ENCODE measurements at regions not wholly inside any gene's neighbourhood (a gene's known extent, or its start where the extent isn't known, plus 50 kb on each side); places are given as distances from the start of the nearest gene placed in this dataset.
A peak's percentile ranks its signal among the peaks of the same experiment; 100 is the strongest.
"Not testable (repeated sequence)": the region's sequence is repeated elsewhere in the genome, so short reads cannot be mapped to it uniquely, and the experiment has no call there.

- Histone ChIP-seq H3K4me1 (ENCODE audit: control extremely low read depth in 1 of 4, control insufficient read depth in 4 of 4, insufficient read depth in 4 of 4, low read length in 3 of 4) (no peaks in the 10 kb centered on the region), H3K4me3 (ENCODE audit: control insufficient read depth in 1 of 7, extremely low read depth in 1 of 7, insufficient read depth in 4 of 7, low read depth in 2 of 7, low read length in 6 of 7) (no peak overlapping the region), H3K9me3 (ENCODE audit: control extremely low read depth in 1 of 5, control insufficient read depth in 4 of 5, insufficient read depth in 2 of 5, low read depth in 1 of 5, low read length in 4 of 5) (no peaks in the 10 kb centered on the region), H3K27ac (ENCODE audit: insufficient read depth in 1 of 2, low read depth in 1 of 2, low read length in 2 of 2, poor library complexity in 1 of 2, severe bottlenecking in 2 of 2) (no peak overlapping the region), H3K27me3 (replicated peaks in 2 of 5; ENCODE audit: control insufficient read depth in 4 of 5, insufficient read depth in 5 of 5, low read length in 4 of 5) (no peaks in the 10 kb centered on the region), H3K36me3 (ENCODE audit: control insufficient read depth in 4 of 4, insufficient read depth in 4 of 4, low read length in 3 of 4) (no peaks in the 10 kb centered on the region)
- CTCF ChIA-PET, result no interaction called here
- no CpG with 5 or more reads among the region's 1 CpG for WGBS (ENCODE audit: insufficient coverage)
- POLR2A ChIA-PET, result no interaction called here
- DNase-seq, result no peak
These were observed 392.1 kb downstream of the PTH2R start for GRCh38 chr2:208798698-208799097.

GRCh38 chr2:208799397-208799796, 392.8 kb downstream of the PTH2R start:
- Histone ChIP-seq H3K36me3 (ENCODE audit: control insufficient read depth in 4 of 4, insufficient read depth in 4 of 4, low read length in 3 of 4) (no peaks in the 10 kb centered on the region), H3K27ac (ENCODE audit: insufficient read depth in 1 of 2, low read depth in 1 of 2, low read length in 2 of 2, poor library complexity in 1 of 2, severe bottlenecking in 2 of 2) (no peak overlapping the region), H3K4me1 (ENCODE audit: control extremely low read depth in 1 of 4, control insufficient read depth in 4 of 4, insufficient read depth in 4 of 4, low read length in 3 of 4) (no peaks in the 10 kb centered on the region), H3K4me3 (ENCODE audit: control insufficient read depth in 1 of 7, extremely low read depth in 1 of 7, insufficient read depth in 4 of 7, low read depth in 2 of 7, low read length in 6 of 7) (no peak overlapping the region), H3K9me3 (ENCODE audit: control extremely low read depth in 1 of 5, control insufficient read depth in 4 of 5, insufficient read depth in 2 of 5, low read depth in 1 of 5, low read length in 4 of 5) (no peaks in the 10 kb centered on the region), H3K27me3 (replicated peaks in 2 of 5; ENCODE audit: control insufficient read depth in 4 of 5, insufficient read depth in 5 of 5, low read length in 4 of 5) (no peaks in the 10 kb centered on the region)
- DNase-seq, result no peak
- ChIA-PET CTCF (no interaction called here), POLR2A (interaction anchor here (0.6 kb wide), 1 partner anchor 19 kb away, joined by 3 read pairs; no protein-coding TSS in a partner anchor)
- WGBS (ENCODE audit: insufficient coverage), result no CpG with 5 or more reads among the region's 2 CpGs

GRCh38 chr2:208800887-208801286, 394.3 kb downstream of the PTH2R start:
- H3K4me1 ChIP-seq (ENCODE audit: control extremely low read depth in 1 of 4, control insufficient read depth in 4 of 4, insufficient read depth in 4 of 4, low read length in 3 of 4); POLR2A ChIA-PET; H3K27ac ChIP-seq (ENCODE audit: insufficient read depth in 1 of 2, low read depth in 1 of 2, low read length in 2 of 2, poor library complexity in 1 of 2, severe bottlenecking in 2 of 2); CTCF ChIA-PET; H3K36me3 ChIP-seq (ENCODE audit: control insufficient read depth in 4 of 4, insufficient read depth in 4 of 4, low read length in 3 of 4); H3K27me3 ChIP-seq (replicated peaks in 2 of 5; ENCODE audit: control insufficient read depth in 4 of 5, insufficient read depth in 5 of 5, low read length in 4 of 5); DNase-seq; H3K9me3 ChIP-seq (ENCODE audit: control extremely low read depth in 1 of 5, control insufficient read depth in 4 of 5, insufficient read depth in 2 of 5, low read depth in 1 of 5, low read length in 4 of 5); H3K4me3 ChIP-seq (ENCODE audit: control insufficient read depth in 1 of 7, extremely low read depth in 1 of 7, insufficient read depth in 4 of 7, low read depth in 2 of 7, low read length in 6 of 7): not testable (repeated sequence)
- 91% methylated on average over 7 of the region's 12 CpGs for WGBS (ENCODE audit: insufficient coverage)

- no peak for DNase-seq
- H3K36me3 ChIP-seq (ENCODE audit: control insufficient read depth in 4 of 4, insufficient read depth in 4 of 4, low read length in 3 of 4), result no peaks in the 10 kb centered on the region
- CTCF ChIA-PET, result no interaction called here
These were observed 401.2 kb downstream of the PTH2R start for GRCh38 chr2:208807756-208808155.

GRCh38 chr2:208811885-208812284, 405.3 kb downstream of the PTH2R start:
- CTCF ChIA-PET; H3K36me3 ChIP-seq (ENCODE audit: control insufficient read depth in 4 of 4, insufficient read depth in 4 of 4, low read length in 3 of 4); H3K4me3 ChIP-seq (ENCODE audit: control insufficient read depth in 1 of 7, extremely low read depth in 1 of 7, insufficient read depth in 4 of 7, low read depth in 2 of 7, low read length in 6 of 7); H3K27ac ChIP-seq (ENCODE audit: insufficient read depth in 1 of 2, low read depth in 1 of 2, low read length in 2 of 2, poor library complexity in 1 of 2, severe bottlenecking in 2 of 2); H3K4me1 ChIP-seq (ENCODE audit: control extremely low read depth in 1 of 4, control insufficient read depth in 4 of 4, insufficient read depth in 4 of 4, low read length in 3 of 4); H3K27me3 ChIP-seq (replicated peaks in 2 of 5; ENCODE audit: control insufficient read depth in 4 of 5, insufficient read depth in 5 of 5, low read length in 4 of 5); H3K9me3 ChIP-seq (ENCODE audit: control extremely low read depth in 1 of 5, control insufficient read depth in 4 of 5, insufficient read depth in 2 of 5, low read depth in 1 of 5, low read length in 4 of 5); POLR2A ChIA-PET; DNase-seq: not testable (repeated sequence)
- no CpG with 5 or more reads among the region's 10 CpGs for WGBS (ENCODE audit: insufficient coverage)

More at GRCh38 chr2:208807756-208808155, 401.2 kb downstream of the PTH2R start:
- no peak overlapping the region for H3K27ac ChIP-seq (ENCODE audit: insufficient read depth in 1 of 2, low read depth in 1 of 2, low read length in 2 of 2, poor library complexity in 1 of 2, severe bottlenecking in 2 of 2)
- no peaks in the 10 kb centered on the region for H3K9me3 ChIP-seq (ENCODE audit: control extremely low read depth in 1 of 5, control insufficient read depth in 4 of 5, insufficient read depth in 2 of 5, low read depth in 1 of 5, low read length in 4 of 5)
- H3K27me3 ChIP-seq (replicated peaks in 2 of 5; ENCODE audit: control insufficient read depth in 4 of 5, insufficient read depth in 5 of 5, low read length in 4 of 5), result no peaks in the 10 kb centered on the region
- WGBS (ENCODE audit: insufficient coverage), result 100% methylated on average over 1 of the region's 2 CpGs
- POLR2A ChIA-PET, result interaction anchor here (0.5 kb wide), 1 partner anchor 21 kb away, joined by 5 read pairs; no protein-coding TSS in a partner anchor
- no peak overlapping the region for H3K4me3 ChIP-seq (ENCODE audit: control insufficient read depth in 1 of 7, extremely low read depth in 1 of 7, insufficient read depth in 4 of 7, low read depth in 2 of 7, low read length in 6 of 7)
- no peaks in the 10 kb centered on the region for H3K4me1 ChIP-seq (ENCODE audit: control extremely low read depth in 1 of 4, control insufficient read depth in 4 of 4, insufficient read depth in 4 of 4, low read length in 3 of 4)

- Histone ChIP-seq H3K4me3 (ENCODE audit: control insufficient read depth in 1 of 7, extremely low read depth in 1 of 7, insufficient read depth in 4 of 7, low read depth in 2 of 7, low read length in 6 of 7) (no peak overlapping the region), H3K27ac (ENCODE audit: insufficient read depth in 1 of 2, low read depth in 1 of 2, low read length in 2 of 2, poor library complexity in 1 of 2, severe bottlenecking in 2 of 2) (no peak overlapping the region), H3K4me1 (ENCODE audit: control extremely low read depth in 1 of 4, control insufficient read depth in 4 of 4, insufficient read depth in 4 of 4, low read length in 3 of 4) (no peaks in the 10 kb centered on the region), H3K36me3 (ENCODE audit: control insufficient read depth in 4 of 4, insufficient read depth in 4 of 4, low read length in 3 of 4) (no peaks in the 10 kb centered on the region), H3K9me3 (ENCODE audit: control extremely low read depth in 1 of 5, control insufficient read depth in 4 of 5, insufficient read depth in 2 of 5, low read depth in 1 of 5, low read length in 4 of 5) (no peaks in the 10 kb centered on the region), H3K27me3 (replicated peaks in 2 of 5; ENCODE audit: control insufficient read depth in 4 of 5, insufficient read depth in 5 of 5, low read length in 4 of 5) (no peaks in the 10 kb centered on the region)
- no CpG with 5 or more reads among the region's 2 CpGs for WGBS (ENCODE audit: insufficient coverage)
- CTCF ChIA-PET, result no interaction called here
- DNase-seq, result no peak
- POLR2A ChIA-PET, result no interaction called here
These were observed 412.6 kb downstream of the PTH2R start for GRCh38 chr2:208819190-208819589.

- Histone ChIP-seq H3K27ac (ENCODE audit: insufficient read depth in 1 of 2, low read depth in 1 of 2, low read length in 2 of 2, poor library complexity in 1 of 2, severe bottlenecking in 2 of 2) (no peak overlapping the region), H3K36me3 (ENCODE audit: control insufficient read depth in 4 of 4, insufficient read depth in 4 of 4, low read length in 3 of 4) (no peaks in the 10 kb centered on the region), H3K4me3 (ENCODE audit: control insufficient read depth in 1 of 7, extremely low read depth in 1 of 7, insufficient read depth in 4 of 7, low read depth in 2 of 7, low read length in 6 of 7) (no peak overlapping the region), H3K27me3 (replicated peaks in 2 of 5; ENCODE audit: control insufficient read depth in 4 of 5, insufficient read depth in 5 of 5, low read length in 4 of 5) (no peaks in the 10 kb centered on the region), H3K4me1 (ENCODE audit: control extremely low read depth in 1 of 4, control insufficient read depth in 4 of 4, insufficient read depth in 4 of 4, low read length in 3 of 4) (no peaks in the 10 kb centered on the region), H3K9me3 (ENCODE audit: control extremely low read depth in 1 of 5, control insufficient read depth in 4 of 5, insufficient read depth in 2 of 5, low read depth in 1 of 5, low read length in 4 of 5) (no peaks in the 10 kb centered on the region)
- POLR2A ChIA-PET, result no interaction called here
- no CpG with 5 or more reads among the region's 1 CpG for WGBS (ENCODE audit: insufficient coverage)
- DNase-seq, result peak; percentile 2 to 21 (median 14)
- CTCF ChIA-PET, result interaction anchor here (0.8 to 1.5 kb wide), 2 partner anchors 48 to 511 kb away, joined by 3 to 4 read pairs; no protein-coding TSS in a partner anchor
These were observed 413.6 kb downstream of the PTH2R start for GRCh38 chr2:208820014-208820688.

Measured in common myeloid progenitor, CD34-positive (primary cell).